GM23338 (cell line): ENCODE measurements at regions not wholly inside any gene's neighbourhood (a gene's known extent, or its start where the extent isn't known, plus 50 kb on each side); places are given as distances from the start of the nearest gene placed in this dataset.

Source experiments
- ATAC-seq: fragments of 200-7000 bp; cut with Tn5 transposase; 3 replicates; pipeline ENCODE4 v1.9.1; 2020
- DNase-seq: peaks from one replicate; pipeline ENCODE4 v3.0.0-alpha.2; 2015; ENCODE audit warnings: low spot score
- H2AFZ ChIP-seq: fragments of 200-600 bp; sonication (generic); 2 replicates; pipeline ENCODE4 v1.8.0; 2016; ENCODE audit warnings: antibody characterized with exemption, mild to moderate bottlenecking, moderate library complexity
- H3F3A ChIP-seq: fragments of 200-600 bp; sonication (generic); replicated peaks from 2 replicates; pipeline ENCODE4 v1.8.0; 2017; ENCODE audit warnings: antibody characterized with exemption, mixed run types, low read depth
- H3K27ac ChIP-seq: fragments of 200-600 bp; sonication (generic); 2 replicates; pipeline ENCODE4 v1.6.1; 2016; ENCODE audit warnings: low read depth
- H3K27me3 ChIP-seq: fragments of 200-600 bp; sonication (generic); 2 replicates; pipeline ENCODE4 v1.8.0; 2016; ENCODE audit warnings: mild to moderate bottlenecking, mixed run types, moderate library complexity; ENCODE audit not compliant: insufficient read depth
- H3K36me3 ChIP-seq: fragments of 200-600 bp; sonication (generic); 2 replicates; pipeline ENCODE4 v1.8.0; 2016; ENCODE audit warnings: mild to moderate bottlenecking; ENCODE audit not compliant: insufficient read depth
- H3K4me1 ChIP-seq: fragments of 200-600 bp; sonication (generic); 2 replicates; pipeline ENCODE4 v1.8.0; 2016; ENCODE audit warnings: mild to moderate bottlenecking, moderate library complexity; ENCODE audit not compliant: insufficient read depth
- H3K4me2 ChIP-seq: fragments of 200-600 bp; sonication (generic); 2 replicates; pipeline ENCODE4 v1.7.1; 2017; ENCODE audit warnings: mixed run types
- H3K4me3 ChIP-seq: fragments of 200-600 bp; sonication (generic); 2 replicates; pipeline ENCODE4 v1.6.1; 2016; ENCODE audit warnings: mixed run types
- H3K79me2 ChIP-seq: fragments of 200-600 bp; sonication (generic); replicated peaks from 2 replicates; pipeline ENCODE4 v1.8.0; 2017; ENCODE audit warnings: mild to moderate bottlenecking; ENCODE audit not compliant: insufficient read depth
- H3K9me2 ChIP-seq: fragments of 200-600 bp; sonication (generic); 2 replicates; pipeline ENCODE4 v1.8.0; 2017; ENCODE audit not compliant: insufficient read depth
- H4K20me1 ChIP-seq: fragments of 200-600 bp; sonication (generic); replicated peaks from 2 replicates; pipeline ENCODE4 v1.8.0; 2017; ENCODE audit warnings: mild to moderate bottlenecking; ENCODE audit not compliant: insufficient read depth
- H3K27ac Mint-ChIP-seq: 2 replicates; pipeline ENCODE4 v1.8.0; 2020; ENCODE audit warnings: inconsistent platforms, mild to moderate bottlenecking, moderate library complexity, mixed read lengths
- H3K27me3 Mint-ChIP-seq: 3 replicates; pipeline ENCODE4 v1.8.0; 2022; ENCODE audit warnings: low read depth, mild to moderate bottlenecking, moderate library complexity, mixed read lengths, inconsistent platforms; ENCODE audit not compliant: insufficient read depth, poor library complexity
- H3K36me3 Mint-ChIP-seq: 3 replicates; pipeline ENCODE4 v1.8.0; 2021; ENCODE audit warnings: low read depth, mild to moderate bottlenecking, inconsistent platforms, moderate library complexity, mixed read lengths
- H3K4me1 Mint-ChIP-seq: 3 replicates; pipeline ENCODE4 v1.8.0; 2020; ENCODE audit warnings: mild to moderate bottlenecking, inconsistent platforms, mixed read lengths
- H3K4me3 Mint-ChIP-seq: 3 replicates; pipeline ENCODE4 v1.8.0; 2021; ENCODE audit warnings: moderate library complexity, mild to moderate bottlenecking, inconsistent platforms, mixed read lengths
- H3K9me3 Mint-ChIP-seq: 3 replicates; pipeline ENCODE4 v1.8.0; 2020; ENCODE audit warnings: moderate library complexity, mild to moderate bottlenecking, inconsistent platforms, mixed read lengths
- CREB1 ChIP-seq: fragments of 250-450 bp; sonication (Bioruptor Pico); IDR thresholded peaks from 2 replicates; pipeline ENCODE4 v1.5.0; 2020; ENCODE audit warnings: low read depth, mild to moderate bottlenecking, moderate library complexity
- ETS1 ChIP-seq: IDR thresholded peaks from 2 replicates; pipeline ENCODE4 v1.6.1; 2016; ENCODE audit warnings: antibody characterized with exemption
- EZH2 ChIP-seq: fragments of 200-600 bp; sonication (generic); IDR thresholded peaks from one replicate; pipeline ENCODE4 v1.8.0; 2017; ENCODE audit warnings: antibody characterized with exemption, mild to moderate bottlenecking, low read depth; ENCODE audit not compliant: unreplicated experiment
- EZH2phosphoT487 ChIP-seq: fragments of 200-600 bp; sonication (generic); IDR thresholded peaks from one replicate; pipeline ENCODE4 v1.8.1; 2018; ENCODE audit warnings: antibody characterized with exemption; ENCODE audit not compliant: unreplicated experiment
- JUNB ChIP-seq: IDR thresholded peaks from one replicate; pipeline ENCODE4 v1.6.1; 2016; ENCODE audit warnings: antibody characterized with exemption; ENCODE audit not compliant: unreplicated experiment
- NANOG ChIP-seq: IDR thresholded peaks from 2 replicates; pipeline ENCODE4 v1.6.1; 2016; ENCODE audit warnings: antibody characterized with exemption, borderline replicate concordance
- POLR2AphosphoS5 ChIP-seq: IDR thresholded peaks from 2 replicates; pipeline ENCODE4 v1.6.1; 2016; ENCODE audit warnings: antibody characterized with exemption, low read depth
- REST ChIP-seq: IDR thresholded peaks from one replicate; pipeline ENCODE4 v1.6.1; 2018; ENCODE audit warnings: antibody characterized with exemption; ENCODE audit not compliant: unreplicated experiment
- STAT1 ChIP-seq: IDR thresholded peaks from one replicate; pipeline ENCODE4 v1.6.1; 2016; ENCODE audit warnings: antibody characterized with exemption; ENCODE audit not compliant: unreplicated experiment
- ZNF114 ChIP-seq: fragments of 250-450 bp; sonication (Bioruptor Pico); IDR thresholded peaks from 2 replicates; pipeline ENCODE4 v1.5.0; 2020; ENCODE audit warnings: mild to moderate bottlenecking, moderate library complexity
- ZNF331 ChIP-seq: fragments of 250-450 bp; sonication (Bioruptor Pico); IDR thresholded peaks from 2 replicates; pipeline ENCODE4 v1.5.0; 2020; ENCODE audit warnings: low read depth, mild to moderate bottlenecking, moderate library complexity
- TF ChIP-seq, protein P1 (sequence below), 2 experiments: fragments of 200-600 bp in 1 of 2; sonication (generic) in 1 of 2; conservative IDR thresholded peaks; 2 replicates each; pipeline versions ENCODE4 v1.5.1 to v1.6.1; 2016 to 2017; ENCODE audit warnings: antibody characterized with exemption in 2 of 2, low read depth in 2 of 2, mild to moderate bottlenecking in 2 of 2, moderate library complexity in 1 of 2
- TF ChIP-seq, protein P2 (sequence below): fragments of 250-450 bp; sonication (Bioruptor Pico); IDR thresholded peaks from 2 replicates; pipeline ENCODE4 v1.5.0; 2020; ENCODE audit warnings: mild to moderate bottlenecking, moderate library complexity

DNA sequence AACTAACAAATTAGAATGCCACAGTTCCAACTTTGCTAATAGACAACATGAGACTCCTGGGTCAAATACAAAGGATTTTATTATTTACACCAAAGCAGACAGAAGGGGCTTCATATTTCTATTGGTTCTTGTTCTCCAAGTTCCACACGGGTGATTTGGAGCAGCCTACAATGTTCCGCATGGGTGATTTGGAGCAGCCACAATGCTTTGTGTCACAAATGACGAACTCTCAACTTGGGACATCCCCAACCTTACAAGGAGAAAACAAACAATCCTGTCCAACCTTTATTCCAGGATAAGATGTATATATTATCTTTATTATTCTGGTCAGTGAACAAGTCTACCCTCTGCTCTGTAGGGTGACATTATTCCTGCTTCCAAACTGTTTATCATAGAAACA lies 694.3 kb upstream of the MGAT4C start:
- Histone ChIP-seq H3K36me3 (no peaks in the 10 kb centered on the region), H3F3A (no peaks in the 10 kb centered on the region), H3K27ac (no peak overlapping the region), H3K4me1 (peaks cover 22% of the 10 kb centered on the region), H3K4me3 (no peak overlapping the region), H3K27me3 (no peaks in the 10 kb centered on the region), H3K9me2 (no peaks in the 10 kb centered on the region), H3K79me2 (no peaks in the 10 kb centered on the region), H3K4me2 (no peak overlapping the region), H2AFZ (no peak overlapping the region), H4K20me1 (no peaks in the 10 kb centered on the region)
- no peak for ATAC-seq
- DNase-seq: no peak
- Mint-ChIP-seq H3K27ac (no peak overlapping the region), H3K9me3 (no peaks in the 10 kb centered on the region), H3K4me1 (peaks cover 25% of the 10 kb centered on the region), H3K36me3 (no peaks in the 10 kb centered on the region), H3K27me3 (no peaks in the 10 kb centered on the region), H3K4me3 (no peak overlapping the region)
- no peak for TF ChIP-seq ZNF114 (CRISPR knock-in tag)
- no peak for TF ChIP-seq ETS1
- TF ChIP-seq, protein P1, sequence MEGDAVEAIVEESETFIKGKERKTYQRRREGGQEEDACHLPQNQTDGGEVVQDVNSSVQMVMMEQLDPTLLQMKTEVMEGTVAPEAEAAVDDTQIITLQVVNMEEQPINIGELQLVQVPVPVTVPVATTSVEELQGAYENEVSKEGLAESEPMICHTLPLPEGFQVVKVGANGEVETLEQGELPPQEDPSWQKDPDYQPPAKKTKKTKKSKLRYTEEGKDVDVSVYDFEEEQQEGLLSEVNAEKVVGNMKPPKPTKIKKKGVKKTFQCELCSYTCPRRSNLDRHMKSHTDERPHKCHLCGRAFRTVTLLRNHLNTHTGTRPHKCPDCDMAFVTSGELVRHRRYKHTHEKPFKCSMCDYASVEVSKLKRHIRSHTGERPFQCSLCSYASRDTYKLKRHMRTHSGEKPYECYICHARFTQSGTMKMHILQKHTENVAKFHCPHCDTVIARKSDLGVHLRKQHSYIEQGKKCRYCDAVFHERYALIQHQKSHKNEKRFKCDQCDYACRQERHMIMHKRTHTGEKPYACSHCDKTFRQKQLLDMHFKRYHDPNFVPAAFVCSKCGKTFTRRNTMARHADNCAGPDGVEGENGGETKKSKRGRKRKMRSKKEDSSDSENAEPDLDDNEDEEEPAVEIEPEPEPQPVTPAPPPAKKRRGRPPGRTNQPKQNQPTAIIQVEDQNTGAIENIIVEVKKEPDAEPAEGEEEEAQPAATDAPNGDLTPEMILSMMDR (conservative IDR thresholded peaks at IDR 0.05; ENCODE audit: low read depth in 2 of 2): no peak
- no peak for TF ChIP-seq JUNB
- no peak for TF ChIP-seq REST
- no peak for TF ChIP-seq ZNF331 (CRISPR knock-in tag)
- no peak for TF ChIP-seq CREB1 (CRISPR knock-in tag)
- TF ChIP-seq, protein P2, sequence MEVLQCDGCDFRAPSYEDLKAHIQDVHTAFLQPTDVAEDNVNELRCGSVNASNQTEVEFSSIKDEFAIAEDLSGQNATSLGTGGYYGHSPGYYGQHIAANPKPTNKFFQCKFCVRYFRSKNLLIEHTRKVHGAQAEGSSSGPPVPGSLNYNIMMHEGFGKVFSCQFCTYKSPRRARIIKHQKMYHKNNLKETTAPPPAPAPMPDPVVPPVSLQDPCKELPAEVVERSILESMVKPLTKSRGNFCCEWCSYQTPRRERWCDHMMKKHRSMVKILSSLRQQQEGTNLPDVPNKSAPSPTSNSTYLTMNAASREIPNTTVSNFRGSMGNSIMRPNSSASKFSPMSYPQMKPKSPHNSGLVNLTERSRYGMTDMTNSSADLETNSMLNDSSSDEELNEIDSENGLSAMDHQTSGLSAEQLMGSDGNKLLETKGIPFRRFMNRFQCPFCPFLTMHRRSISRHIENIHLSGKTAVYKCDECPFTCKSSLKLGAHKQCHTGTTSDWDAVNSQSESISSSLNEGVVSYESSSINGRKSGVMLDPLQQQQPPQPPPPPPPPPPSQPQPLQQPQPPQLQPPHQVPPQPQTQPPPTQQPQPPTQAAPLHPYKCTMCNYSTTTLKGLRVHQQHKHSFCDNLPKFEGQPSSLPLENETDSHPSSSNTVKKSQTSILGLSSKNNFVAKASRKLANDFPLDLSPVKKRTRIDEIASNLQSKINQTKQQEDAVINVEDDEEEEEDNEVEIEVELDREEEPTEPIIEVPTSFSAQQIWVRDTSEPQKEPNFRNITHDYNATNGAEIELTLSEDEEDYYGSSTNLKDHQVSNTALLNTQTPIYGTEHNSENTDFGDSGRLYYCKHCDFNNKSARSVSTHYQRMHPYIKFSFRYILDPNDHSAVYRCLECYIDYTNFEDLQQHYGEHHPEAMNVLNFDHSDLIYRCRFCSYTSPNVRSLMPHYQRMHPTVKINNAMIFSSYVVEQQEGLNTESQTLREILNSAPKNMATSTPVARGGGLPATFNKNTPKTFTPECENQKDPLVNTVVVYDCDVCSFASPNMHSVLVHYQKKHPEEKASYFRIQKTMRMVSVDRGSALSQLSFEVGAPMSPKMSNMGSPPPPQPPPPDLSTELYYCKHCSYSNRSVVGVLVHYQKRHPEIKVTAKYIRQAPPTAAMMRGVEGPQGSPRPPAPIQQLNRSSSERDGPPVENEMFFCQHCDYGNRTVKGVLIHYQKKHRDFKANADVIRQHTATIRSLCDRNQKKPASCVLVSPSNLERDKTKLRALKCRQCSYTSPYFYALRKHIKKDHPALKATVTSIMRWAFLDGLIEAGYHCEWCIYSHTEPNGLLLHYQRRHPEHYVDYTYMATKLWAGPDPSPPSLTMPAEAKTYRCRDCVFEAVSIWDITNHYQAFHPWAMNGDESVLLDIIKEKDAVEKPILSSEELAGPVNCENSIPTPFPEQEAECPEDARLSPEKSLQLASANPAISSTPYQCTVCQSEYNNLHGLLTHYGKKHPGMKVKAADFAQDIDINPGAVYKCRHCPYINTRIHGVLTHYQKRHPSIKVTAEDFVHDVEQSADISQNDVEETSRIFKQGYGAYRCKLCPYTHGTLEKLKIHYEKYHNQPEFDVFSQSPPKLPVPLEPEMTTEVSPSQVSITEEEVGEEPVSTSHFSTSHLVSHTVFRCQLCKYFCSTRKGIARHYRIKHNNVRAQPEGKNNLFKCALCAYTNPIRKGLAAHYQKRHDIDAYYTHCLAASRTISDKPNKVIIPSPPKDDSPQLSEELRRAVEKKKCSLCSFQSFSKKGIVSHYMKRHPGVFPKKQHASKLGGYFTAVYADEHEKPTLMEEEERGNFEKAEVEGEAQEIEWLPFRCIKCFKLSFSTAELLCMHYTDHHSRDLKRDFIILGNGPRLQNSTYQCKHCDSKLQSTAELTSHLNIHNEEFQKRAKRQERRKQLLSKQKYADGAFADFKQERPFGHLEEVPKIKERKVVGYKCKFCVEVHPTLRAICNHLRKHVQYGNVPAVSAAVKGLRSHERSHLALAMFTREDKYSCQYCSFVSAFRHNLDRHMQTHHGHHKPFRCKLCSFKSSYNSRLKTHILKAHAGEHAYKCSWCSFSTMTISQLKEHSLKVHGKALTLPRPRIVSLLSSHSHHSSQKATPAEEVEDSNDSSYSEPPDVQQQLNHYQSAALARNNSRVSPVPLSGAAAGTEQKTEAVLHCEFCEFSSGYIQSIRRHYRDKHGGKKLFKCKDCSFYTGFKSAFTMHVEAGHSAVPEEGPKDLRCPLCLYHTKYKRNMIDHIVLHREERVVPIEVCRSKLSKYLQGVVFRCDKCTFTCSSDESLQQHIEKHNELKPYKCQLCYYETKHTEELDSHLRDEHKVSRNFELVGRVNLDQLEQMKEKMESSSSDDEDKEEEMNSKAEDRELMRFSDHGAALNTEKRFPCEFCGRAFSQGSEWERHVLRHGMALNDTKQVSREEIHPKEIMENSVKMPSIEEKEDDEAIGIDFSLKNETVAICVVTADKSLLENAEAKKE: no peak
- no peak for TF ChIP-seq EZH2
- no peak for TF ChIP-seq EZH2phosphoT487
- TF ChIP-seq NANOG: no peak
- TF ChIP-seq POLR2AphosphoS5: no peak
- TF ChIP-seq STAT1: no peak
